Stimulated activated CD4-positive, alpha-beta T cell treated with anti-CD3 and anti-CD28 coated beads, Interleukin-4, amount 100 ng/mL, for 4 hours (primary cell): ENCODE measurements at regions not wholly inside any gene's neighbourhood (a gene's known extent, or its start where the extent isn't known, plus 50 kb on each side); places are given as distances from the start of the nearest gene placed in this dataset.
"Not testable (repeated sequence)": the region's sequence is repeated elsewhere in the genome, so short reads cannot be mapped to it uniquely, and the experiment has no call there.

ENCODE experiments used
- DNase-seq, 2 experiments: peaks; one replicate each; pipeline ENCODE4 v3.0.0-alpha.2; 2020

- no peak for DNase-seq
These were observed 369.5 kb downstream of the GBA3 start for GRCh38 chr4:23062188-23062587.

GRCh38 chr4:23061431-23061830 is 368.7 kb downstream of the GBA3 start:
- DNase-seq: no peak

GRCh38 chr4:23060776-23061175 is 368.0 kb downstream of the GBA3 start:
- DNase-seq: no peak

GRCh38 chr4:23058165-23058776 is 365.5 kb downstream of the GBA3 start:
- no peak for DNase-seq

- DNase-seq: no peak
These were observed 348.8 kb downstream of the GBA3 start for GRCh38 chr4:23041501-23041900.

- DNase-seq: no peak
These were observed 347.8 kb downstream of the GBA3 start for GRCh38 chr4:23040539-23040938.

- DNase-seq: no peak
These were observed 347.1 kb downstream of the GBA3 start for GRCh38 chr4:23039818-23040217.

GRCh38 chr4:23038626-23039491 is 346.1 kb downstream of the GBA3 start:
- no peak for DNase-seq

GRCh38 chr4:23036921-23037495 is 344.3 kb downstream of the GBA3 start:
- no peak for DNase-seq

GRCh38 chr4:23036503-23036902 is 343.8 kb downstream of the GBA3 start:
- DNase-seq: no peak

GRCh38 chr4:23035521-23036056 is 342.9 kb downstream of the GBA3 start:
- DNase-seq: no peak

GRCh38 chr4:23034731-23035130 is 342.0 kb downstream of the GBA3 start:
- no peak for DNase-seq

- no peak for DNase-seq
These were observed 341.1 kb downstream of the GBA3 start for GRCh38 chr4:23033796-23034195.

GRCh38 chr4:23028875-23029274 is 336.1 kb downstream of the GBA3 start:
- DNase-seq: no peak

GRCh38 chr4:23023666-23024065 is 330.9 kb downstream of the GBA3 start:
- no peak for DNase-seq

- DNase-seq: no peak
These were observed 330.4 kb downstream of the GBA3 start for GRCh38 chr4:23023121-23023520.

- DNase-seq: no peak
These were observed 329.3 kb downstream of the GBA3 start for GRCh38 chr4:23022032-23022431.

GRCh38 chr4:23021040-23021439 is 328.3 kb downstream of the GBA3 start:
- DNase-seq: no peak

GRCh38 chr4:23020399-23020798 is 327.7 kb downstream of the GBA3 start:
- DNase-seq: not testable (repeated sequence)

GRCh38 chr4:23016981-23017380 is 324.2 kb downstream of the GBA3 start:
- no peak for DNase-seq

GRCh38 chr4:23015821-23016220 is 323.1 kb downstream of the GBA3 start:
- DNase-seq: no peak

- DNase-seq: no peak
These were observed 316.4 kb downstream of the GBA3 start for GRCh38 chr4:23009093-23009492.

- DNase-seq: no peak
These were observed 314.0 kb downstream of the GBA3 start for GRCh38 chr4:23006756-23007155.

GRCh38 chr4:23005691-23006090 is 313.0 kb downstream of the GBA3 start:
- DNase-seq: no peak
